T-cell (primary cell): ENCODE measurements at regions not wholly inside any gene's neighbourhood (a gene's known extent, or its start where the extent isn't known, plus 50 kb on each side); places are given as distances from the start of the nearest gene placed in this dataset.

ENCODE experiments used
- ATAC-seq, 4 experiments: fragments of 200-7000 bp in 3 of 4; fragments of 150-1000 bp in 1 of 4; cut with Tn5 transposase; replicated peaks in 1 of 4; 1 replicate in 3 of 4; 2 replicates in 1 of 4; pipeline ENCODE4 v1.10.0; 2021; ENCODE audit warnings: moderate library complexity in 3 of 4, mild to moderate bottlenecking in 2 of 4, moderate number of reproducible peaks in 1 of 4
- CTCF ChIA-PET, 2 donors: fragments of 300-600 bp; sonication (Branson Sonifier 250); formaldehyde crosslinking; loops; one replicate each; lab custom pipeline; 2022; ENCODE audit warnings: antibody characterized with exemption in 2 of 2; lab: Charles Lee
- POLR2A ChIA-PET, 2 donors: fragments of 300-600 bp; sonication (Branson Sonifier 250); formaldehyde crosslinking; loops; one replicate each; lab custom pipeline; 2022; ENCODE audit warnings: antibody characterized with exemption in 2 of 2; lab: Charles Lee
- DNase-seq, 35 experiments: peaks; one replicate each; pipeline versions ENCODE4 v3.0.0 to v3.0.0-alpha.2; 2013 to 2023
- H3K27ac ChIP-seq: one replicate; pipeline ENCODE4 v1.5.1; 2013; ENCODE audit warnings: low read length
- H3K27me3 ChIP-seq, 2 experiments: replicated peaks in 1 of 2; 1 replicate in 1 of 2; 2 replicates in 1 of 2; pipeline versions ENCODE4 v1.6.1 to v1.7.0; 2013; ENCODE audit warnings: low read length in 1 of 2, mixed read lengths in 1 of 2; ENCODE audit not compliant: control insufficient read depth in 2 of 2, insufficient read depth in 2 of 2; ENCODE audit errors: extremely low read depth in 1 of 2
- H3K36me3 ChIP-seq, 2 donors: 1 replicate in 1 of 2; 2 replicates in 1 of 2; pipeline versions ENCODE4 v1.6.1 to v1.7.0; 2013; ENCODE audit warnings: low read length in 1 of 2; ENCODE audit not compliant: control insufficient read depth in 2 of 2, insufficient read depth in 1 of 2; ENCODE audit errors: extremely low read depth in 1 of 2
- H3K4me1 ChIP-seq, 2 experiments: 1 replicate in 1 of 2; 2 replicates in 1 of 2; pipeline versions ENCODE4 v1.6.1 to v1.7.0; 2013; ENCODE audit warnings: low read length in 2 of 2, mixed read lengths in 1 of 2; ENCODE audit not compliant: insufficient read depth in 2 of 2, control insufficient read depth in 1 of 2; ENCODE audit errors: extremely low read depth in 1 of 2
- H3K4me3 ChIP-seq, 2 donors: 1 replicate in 1 of 2; 2 replicates in 1 of 2; pipeline versions ENCODE4 v1.5.1 to v1.7.0; 2013; ENCODE audit warnings: mild to moderate bottlenecking in 2 of 2, low read length in 1 of 2, moderate library complexity in 1 of 2; ENCODE audit not compliant: control insufficient read depth in 1 of 2; ENCODE audit errors: extremely low read depth in 1 of 2
- H3K9me3 ChIP-seq: 2 replicates; pipeline ENCODE4 v1.7.0; 2013
- H3K27ac Mint-ChIP-seq, 2 donors: one replicate each; pipeline ENCODE4 v1.8.0; 2020 to 2021; ENCODE audit warnings: mild to moderate bottlenecking in 2 of 2, mixed read lengths in 2 of 2
- H3K27me3 Mint-ChIP-seq, 2 donors: one replicate each; pipeline ENCODE4 v1.8.0; 2021 to 2022; ENCODE audit warnings: mixed read lengths in 2 of 2
- H3K36me3 Mint-ChIP-seq: one replicate; pipeline ENCODE4 v1.8.0; 2021; ENCODE audit warnings: mixed read lengths
- H3K4me1 Mint-ChIP-seq, 3 donors: one replicate each; pipeline ENCODE4 v1.8.0; 2020 to 2022; ENCODE audit warnings: mixed read lengths in 3 of 3, mild to moderate bottlenecking in 1 of 3
- H3K4me3 Mint-ChIP-seq, 3 donors: one replicate each; pipeline ENCODE4 v1.8.0; 2020 to 2022; ENCODE audit warnings: mild to moderate bottlenecking in 3 of 3, mixed read lengths in 3 of 3, moderate library complexity in 3 of 3
- H3K9me3 Mint-ChIP-seq, 3 donors: one replicate each; pipeline ENCODE4 v1.8.0; 2020 to 2022; ENCODE audit warnings: mixed read lengths in 3 of 3
- WGBS: methylation state at CpG from one replicate; pipeline ENCODE4 v1.1.5; 2013; ENCODE audit warnings: missing lambda C conversion rate; ENCODE audit not compliant: insufficient coverage; 5-methylcytosine and 5-hydroxymethylcytosine counted together

GRCh38 chr3:150177673-150178381, 207.1 kb upstream of the PFN2 start:
- no peak overlapping the region for H3K4me3 Mint-ChIP-seq
- no peak for ATAC-seq
- H3K4me3 ChIP-seq: no peak overlapping the region
- no peak overlapping the region for H3K27ac Mint-ChIP-seq
- H3K4me1 ChIP-seq: no peaks in the 10 kb centered on the region
- ChIA-PET CTCF (interaction anchor here (0.6 to 1.0 kb wide), 2 partner anchors 13 to 278 kb away, joined by 3 read pairs; no protein-coding TSS in a partner anchor), POLR2A (interaction anchor here in 1 of 2 donors (0.5 kb wide), 1 partner anchor 225 kb away, joined by 3 read pairs; no protein-coding TSS in a partner anchor)
- H3K27me3 Mint-ChIP-seq: peaks cover 19 to 21% of the 10 kb centered on the region in 2 donors
- peaks cover 0 to 2% of the 10 kb centered on the region in 2 experiments for H3K27me3 ChIP-seq
- no peaks in the 10 kb centered on the region for H3K4me1 Mint-ChIP-seq
- H3K27ac ChIP-seq: no peak overlapping the region
- no peak for DNase-seq
- H3K36me3 ChIP-seq: no peaks in the 10 kb centered on the region
- WGBS: 56% methylated on average over 2 of the region's 4 CpGs
- no peaks in the 10 kb centered on the region for H3K36me3 Mint-ChIP-seq
- no peaks in the 10 kb centered on the region for H3K9me3 ChIP-seq
- H3K9me3 Mint-ChIP-seq: no peaks in the 10 kb centered on the region

GRCh38 chr3:150174179-150174578, 203.5 kb upstream of the PFN2 start:
- no peak overlapping the region for H3K27ac Mint-ChIP-seq
- no peaks in the 10 kb centered on the region for H3K9me3 Mint-ChIP-seq

GRCh38 chr3:150172356-150172755, 201.7 kb upstream of the PFN2 start:
- H3K27me3 Mint-ChIP-seq: peaks cover 14 to 17% of the 10 kb centered on the region in 2 donors
- H3K36me3 ChIP-seq: no peaks in the 10 kb centered on the region
- no peak overlapping the region for H3K27ac Mint-ChIP-seq
- no peak overlapping the region for H3K27ac ChIP-seq
- no peaks in the 10 kb centered on the region for H3K36me3 Mint-ChIP-seq
- WGBS: 67% methylated on average over 1 of the region's 2 CpGs
- POLR2A ChIA-PET: no interaction called here
- no peaks in the 10 kb centered on the region for H3K9me3 Mint-ChIP-seq
- CTCF ChIA-PET: interaction anchor here in 1 of 2 donors (0.5 kb wide), 1 partner anchor 19 kb away, joined by 5 read pairs; no protein-coding TSS in a partner anchor
- H3K4me3 Mint-ChIP-seq: no peak overlapping the region
- ATAC-seq (no peak), DNase-seq (no peak)
- no peaks in the 10 kb centered on the region for H3K4me1 ChIP-seq
- no peaks in the 10 kb centered on the region for H3K4me1 Mint-ChIP-seq
- H3K27me3 ChIP-seq: peaks cover 1 to 4% of the 10 kb centered on the region in 2 experiments
- no peak overlapping the region for H3K4me3 ChIP-seq
- no peaks in the 10 kb centered on the region for H3K9me3 ChIP-seq

More at GRCh38 chr3:150174179-150174578, 203.5 kb upstream of the PFN2 start:
- ATAC-seq (no peak), DNase-seq (no peak)
- ChIA-PET POLR2A (no interaction called here), CTCF (interaction anchor here in 1 of 2 donors (0.6 kb wide), 1 partner anchor 607 kb away, joined by 7 read pairs; no protein-coding TSS in a partner anchor)
- no peaks in the 10 kb centered on the region for H3K36me3 Mint-ChIP-seq
- H3K27me3 Mint-ChIP-seq: peaks cover 12 to 19% of the 10 kb centered on the region in 2 donors
- WGBS: no CpG with 5 or more reads among the region's 1 CpG
- H3K4me1 Mint-ChIP-seq: no peaks in the 10 kb centered on the region
- peaks cover 2 to 4% of the 10 kb centered on the region in 2 experiments for H3K27me3 ChIP-seq
- H3K9me3 ChIP-seq: no peaks in the 10 kb centered on the region
- no peaks in the 10 kb centered on the region for H3K36me3 ChIP-seq
- no peaks in the 10 kb centered on the region for H3K4me1 ChIP-seq
- H3K27ac ChIP-seq: no peak overlapping the region
- no peak overlapping the region for H3K4me3 ChIP-seq
- H3K4me3 Mint-ChIP-seq: no peak overlapping the region

GRCh38 chr3:150170852-150171520, 200.3 kb upstream of the PFN2 start:
- H3K27ac Mint-ChIP-seq: no peak overlapping the region
- WGBS: 74% methylated on average over 2 of the region's 6 CpGs
- CTCF ChIA-PET: interaction anchor here in 1 of 2 donors (0.7 kb wide), 1 partner anchor 235 kb away, joined by 4 read pairs; no protein-coding TSS in a partner anchor
- ATAC-seq: no peak
- Histone ChIP-seq H3K4me3 (no peak overlapping the region), H3K9me3 (no peaks in the 10 kb centered on the region), H3K27ac (no peak overlapping the region), H3K4me1 (no peaks in the 10 kb centered on the region), H3K36me3 (no peaks in the 10 kb centered on the region), H3K27me3 (peaks cover 0 to 4% of the 10 kb centered on the region in 2 experiments)
- no peak for DNase-seq
- no peaks in the 10 kb centered on the region for H3K9me3 Mint-ChIP-seq
- no peak overlapping the region for H3K4me3 Mint-ChIP-seq
- H3K4me1 Mint-ChIP-seq: no peaks in the 10 kb centered on the region
- H3K27me3 Mint-ChIP-seq: peaks cover 16 to 19% of the 10 kb centered on the region in 2 donors
- H3K36me3 Mint-ChIP-seq: no peaks in the 10 kb centered on the region
- POLR2A ChIA-PET: interaction anchor here in 1 of 2 donors (0.6 kb wide), 1 partner anchor 290 kb away, joined by 6 read pairs; no protein-coding TSS in a partner anchor

GRCh38 chr3:150169330-150169940, 198.7 kb upstream of the PFN2 start:
- 0% methylated on average over 1 of the region's 5 CpGs for WGBS
- H3K27ac Mint-ChIP-seq: no peak overlapping the region
- H3K4me1 Mint-ChIP-seq: no peaks in the 10 kb centered on the region
- no peaks in the 10 kb centered on the region for H3K9me3 Mint-ChIP-seq
- no peaks in the 10 kb centered on the region for H3K4me1 ChIP-seq
- no peak overlapping the region for H3K4me3 ChIP-seq
- peaks cover 8 to 17% of the 10 kb centered on the region in 2 donors for H3K27me3 Mint-ChIP-seq
- DNase-seq (no peak), ATAC-seq (no peak)
- ChIA-PET CTCF (no interaction called here), POLR2A (no interaction called here)
- H3K9me3 ChIP-seq: no peaks in the 10 kb centered on the region
- H3K36me3 ChIP-seq: no peaks in the 10 kb centered on the region
- H3K36me3 Mint-ChIP-seq: no peaks in the 10 kb centered on the region
- H3K27me3 ChIP-seq: peaks cover 0 to 4% of the 10 kb centered on the region in 2 experiments
- no peak overlapping the region for H3K4me3 Mint-ChIP-seq
- no peak overlapping the region for H3K27ac ChIP-seq

GRCh38 chr3:150168698-150169097, 198.0 kb upstream of the PFN2 start:
- no peak overlapping the region for H3K27ac Mint-ChIP-seq

More at GRCh38 chr3:150168698-150169097, 198.0 kb upstream of the PFN2 start:
- no peak for DNase-seq
- no peak for ATAC-seq
- WGBS: 86% methylated on average over 1 of the region's 2 CpGs
- Histone ChIP-seq H3K4me3 (no peak overlapping the region), H3K36me3 (no peaks in the 10 kb centered on the region), H3K4me1 (no peaks in the 10 kb centered on the region), H3K27ac (no peak overlapping the region), H3K27me3 (peaks cover 0 to 4% of the 10 kb centered on the region in 2 experiments), H3K9me3 (no peaks in the 10 kb centered on the region)
- CTCF ChIA-PET: interaction anchor here in 1 of 2 donors (0.6 kb wide), 1 partner anchor 22 kb away, joined by 3 read pairs; no protein-coding TSS in a partner anchor
- no peaks in the 10 kb centered on the region for H3K4me1 Mint-ChIP-seq
- H3K9me3 Mint-ChIP-seq: no peaks in the 10 kb centered on the region
- H3K27me3 Mint-ChIP-seq: peaks cover 4 to 17% of the 10 kb centered on the region in 2 donors
- no peaks in the 10 kb centered on the region for H3K36me3 Mint-ChIP-seq
- POLR2A ChIA-PET: interaction anchor here in 1 of 2 donors (0.7 kb wide), 1 partner anchor 66 kb away, joined by 3 read pairs; no protein-coding TSS in a partner anchor
- H3K4me3 Mint-ChIP-seq: no peak overlapping the region
